ENCODE measurements at regions not wholly inside any gene's neighbourhood (a gene's known extent, or its start where the extent isn't known, plus 50 kb on each side); places are given as distances from the start of the nearest gene placed in this dataset.

GRCh38 chr2:122056853-122057252 is 301.4 kb downstream of the TSN start:
- no peak for DNase-seq (ENCODE audit: extremely low spot score)
- POLR2A ChIA-PET, result no interaction called here
- CTCF ChIA-PET, result no interaction called here
- TF ChIP-seq CTCF (IDR thresholded peaks at IDR 0.05; ENCODE audit: control extremely low read depth, extremely low read depth, low read depth, missing control alignments), result no peak

GRCh38 chr2:122061206-122061605 is 305.8 kb downstream of the TSN start:
- no peak for DNase-seq (ENCODE audit: extremely low spot score)
- POLR2A ChIA-PET, result no interaction called here
- CTCF ChIA-PET, result no interaction called here
- TF ChIP-seq CTCF (IDR thresholded peaks at IDR 0.05; ENCODE audit: control extremely low read depth, extremely low read depth, low read depth, missing control alignments), result no peak

GRCh38 chr2:122061831-122062230 is 306.4 kb downstream of the TSN start:
- TF ChIP-seq CTCF (IDR thresholded peaks at IDR 0.05; ENCODE audit: control extremely low read depth, extremely low read depth, low read depth, missing control alignments), result no peak
- DNase-seq (ENCODE audit: extremely low spot score), result no peak
- CTCF ChIA-PET, result interaction anchor here (1.5 kb wide), 1 partner anchor 7 kb away, joined by 3 read pairs; no protein-coding TSS in a partner anchor
- POLR2A ChIA-PET, result no interaction called here

- TF ChIP-seq CTCF (IDR thresholded peaks at IDR 0.05; ENCODE audit: control extremely low read depth, extremely low read depth, low read depth, missing control alignments), result no peak
- ChIA-PET POLR2A (no interaction called here), CTCF (interaction anchor here (1.5 kb wide), 1 partner anchor 8 kb away, joined by 3 read pairs; no protein-coding TSS in a partner anchor)
- no peak for DNase-seq (ENCODE audit: extremely low spot score)
Observed at GRCh38 chr2:122062506-122062905, 307.1 kb downstream of the TSN start.

- no peak for TF ChIP-seq CTCF (IDR thresholded peaks at IDR 0.05; ENCODE audit: control extremely low read depth, extremely low read depth, low read depth, missing control alignments)
- ChIA-PET POLR2A (no interaction called here), CTCF (no interaction called here)
- no peak for DNase-seq (ENCODE audit: extremely low spot score)
Observed at GRCh38 chr2:122063716-122064115, 308.3 kb downstream of the TSN start.

GRCh38 chr2:122070241-122070731 is 314.8 kb downstream of the TSN start:
- ChIA-PET CTCF (interaction anchor here (1.0 kb wide), 1 partner anchor 10 kb away, joined by 3 read pairs; no protein-coding TSS in a partner anchor), POLR2A (no interaction called here)
- no peak for TF ChIP-seq CTCF (IDR thresholded peaks at IDR 0.05; ENCODE audit: control extremely low read depth, extremely low read depth, low read depth, missing control alignments)
- no peak for DNase-seq (ENCODE audit: extremely low spot score)

- CTCF ChIA-PET, result no interaction called here
- no peak for DNase-seq (ENCODE audit: extremely low spot score)
- POLR2A ChIA-PET, result no interaction called here
- no peak for TF ChIP-seq CTCF (IDR thresholded peaks at IDR 0.05; ENCODE audit: control extremely low read depth, extremely low read depth, low read depth, missing control alignments)
Observed at GRCh38 chr2:122072666-122073065, 317.2 kb downstream of the TSN start.

Measured in GM10248 (cell line).